Aorta (tissue), 5 donors: ENCODE measurements at regions not wholly inside any gene's neighbourhood (a gene's known extent, or its start where the extent isn't known, plus 50 kb on each side); places are given as distances from the start of the nearest gene placed in this dataset.

Experiments
- ATAC-seq: fragments of 200-7000 bp; cut with Tn5 transposase; one replicate; pipeline ENCODE4 v1.9.1; 2022; ENCODE audit warnings: moderate library complexity; ENCODE audit not compliant: low FRiP score
- DNase-seq, 2 donors: peaks; one replicate each; pipeline ENCODE4 v3.0.0-alpha.2; 2020
- H3K27ac ChIP-seq, 2 donors: one replicate each; pipeline ENCODE4 v1.5.1; 2013; ENCODE audit warnings: low read length in 2 of 2, mild to moderate bottlenecking in 2 of 2, moderate library complexity in 2 of 2, control low read depth in 1 of 2, inconsistent platforms in 1 of 2, low read depth in 1 of 2
- H3K27me3 ChIP-seq, 2 donors: one replicate each; pipeline ENCODE4 v1.6.1; 2013; ENCODE audit warnings: control low read depth in 1 of 2, low read length in 1 of 2, mild to moderate bottlenecking in 1 of 2, moderate library complexity in 1 of 2; ENCODE audit not compliant: insufficient read depth in 2 of 2, control insufficient read depth in 1 of 2
- H3K36me3 ChIP-seq, 2 donors: one replicate each; pipeline ENCODE4 v1.6.1; 2013; ENCODE audit warnings: control low read depth in 1 of 2, low read length in 1 of 2, mild to moderate bottlenecking in 1 of 2; ENCODE audit not compliant: insufficient read depth in 2 of 2, control insufficient read depth in 1 of 2
- H3K4me1 ChIP-seq, 2 donors: one replicate each; pipeline ENCODE4 v1.6.1; 2013; ENCODE audit warnings: low read length in 2 of 2, control low read depth in 1 of 2, mild to moderate bottlenecking in 1 of 2, moderate library complexity in 1 of 2; ENCODE audit not compliant: insufficient read depth in 2 of 2, control insufficient read depth in 1 of 2
- H3K4me3 ChIP-seq, 2 donors: one replicate each; pipeline ENCODE4 v1.5.1; 2013; ENCODE audit warnings: low read length in 2 of 2, control low read depth in 1 of 2, mild to moderate bottlenecking in 1 of 2
- H3K9me3 ChIP-seq: one replicate; pipeline ENCODE4 v1.6.1; 2013; ENCODE audit warnings: mild to moderate bottlenecking, low read length; ENCODE audit not compliant: control insufficient read depth
- WGBS, 2 donors: extraction: QIAGEN DNeasy Blood & Tissue Kit; methylation state at CpG; one replicate each; pipeline ENCODE4 v1.1.7; 2013; 5-methylcytosine and 5-hydroxymethylcytosine counted together
- intact Hi-C, 2 donors: fragments of 100-400 bp; cut with DNase I; formaldehyde crosslinking; loops; one replicate each; pipeline versions ENCODE4 v1.14.2 to v1.15.0; 2022
- donor health status: healthy with polysubstance abuse.
- donor health status: Bipolar disorder and iron deficiency.
- donor health status: DM: no; HTN: no; CAD: no.
- donor health status: DM: no; HTN: no; CAD: no.
- donor health status: DM: yes; HTN: yes; CAD: no.

DNA sequence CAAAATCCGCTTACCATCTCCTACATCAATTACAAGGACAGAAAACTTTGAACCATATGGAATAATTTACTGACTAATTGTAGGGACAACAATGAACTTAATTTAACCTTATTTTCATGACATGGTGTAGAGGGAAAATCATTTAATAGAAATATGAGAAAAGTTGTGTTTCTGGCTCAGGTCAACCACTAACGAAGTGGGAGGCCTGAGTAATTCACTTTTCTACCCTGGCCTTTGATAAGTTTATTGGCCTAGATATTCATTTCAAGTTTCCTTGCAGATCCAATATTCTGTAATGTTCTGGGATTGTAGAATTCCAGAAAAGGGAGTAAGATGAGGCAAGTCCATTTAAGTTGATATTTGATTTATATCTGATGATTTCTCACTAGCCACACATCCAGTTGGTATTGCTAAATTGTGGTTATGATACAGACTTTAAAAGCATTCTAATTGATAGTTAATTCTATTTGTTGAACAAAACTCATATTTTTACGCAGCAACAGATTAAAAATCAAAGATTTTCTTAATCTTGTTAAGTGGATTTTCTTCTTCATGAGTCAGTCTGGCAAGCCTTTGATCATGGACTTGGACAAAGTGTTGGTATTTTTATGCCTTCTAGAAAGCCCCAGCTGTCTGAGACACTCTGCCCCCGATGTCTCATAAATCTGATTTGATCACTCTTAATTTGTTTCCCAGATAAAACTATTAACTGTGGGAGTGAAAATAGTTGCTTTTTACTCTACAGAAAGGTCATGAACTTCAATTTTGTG lies 336.5 kb downstream of the TMEM135 start:
- Histone ChIP-seq H3K27me3 (no peaks in the 10 kb centered on the region), H3K27ac (no peak overlapping the region), H3K36me3 (no peaks in the 10 kb centered on the region), H3K9me3 (no peaks in the 10 kb centered on the region), H3K4me1 (no peaks in the 10 kb centered on the region), H3K4me3 (no peak overlapping the region)
- ATAC-seq, result peak; percentile 72
- 82 to 92% methylated on average over 4 of the region's 4 CpGs for WGBS, 2 donors
- intact Hi-C loops, result loop anchor here in 1 of 2 donors (10.0 kb wide), 1 partner anchor 1351 kb away; no protein-coding TSS in a partner anchor
- no peak for DNase-seq
